ENCODE measurements at regions not wholly inside any gene's neighbourhood (a gene's known extent, or its start where the extent isn't known, plus 50 kb on each side); places are given as distances from the start of the nearest gene placed in this dataset.

- intact Hi-C loops (cut with DNase I), result no loop called here
- no peaks in the 10 kb centered on the region for H3K27me3 ChIP-seq (ENCODE audit: control insufficient read depth, insufficient read depth)
- H3K4me3 ChIP-seq (ENCODE audit: low read length), result no peak overlapping the region
- DNase-seq, result no peak
- no peaks in the 10 kb centered on the region for H3K9me3 ChIP-seq (ENCODE audit: control insufficient read depth, low read length)
- ATAC-seq, result no peak
- no peaks in the 10 kb centered on the region for H3K4me1 ChIP-seq (ENCODE audit: control insufficient read depth, insufficient read depth, low read length)
- WGBS, result 63% methylated on average over 4 of the region's 4 CpGs
- no peak overlapping the region for H3K27ac ChIP-seq (ENCODE audit: low read length)
Measured at GRCh38 chr9:16986556-16986955, 116.1 kb upstream of the BNC2 start.

- DNase-seq (peak; percentile 63 to 77 (median 67)), ATAC-seq (peak; percentile 96 to 97)
- Histone ChIP-seq H3K9me3 (ENCODE audit: control insufficient read depth, low read length) (no peaks in the 10 kb centered on the region), H3K27ac (ENCODE audit: low read length) (no peak overlapping the region), H3K4me3 (ENCODE audit: low read length) (no peak overlapping the region), H3K4me1 (ENCODE audit: control insufficient read depth, insufficient read depth, low read length) (no peaks in the 10 kb centered on the region), H3K27me3 (ENCODE audit: control insufficient read depth, insufficient read depth) (no peaks in the 10 kb centered on the region)
- intact Hi-C loops (cut with DNase I), result no loop called here
- WGBS, result 60% methylated on average over 12 of the region's 12 CpGs
Measured at GRCh38 chr9:16985559-16986348, 115.3 kb upstream of the BNC2 start.

- intact Hi-C loops (cut with DNase I), result no loop called here
- 93% methylated on average over 11 of the region's 11 CpGs for WGBS
Measured at GRCh38 chr9:16982780-16983310, 112.4 kb upstream of the BNC2 start.

GRCh38 chr9:16976427-16976826, 106.0 kb upstream of the BNC2 start:
- no peaks in the 10 kb centered on the region for H3K9me3 ChIP-seq (ENCODE audit: control insufficient read depth, low read length)
- H3K27ac ChIP-seq (ENCODE audit: low read length), result no peak overlapping the region
- 67% methylated on average over 4 of the region's 4 CpGs for WGBS
- intact Hi-C loops (cut with DNase I), result no loop called here
- no peaks in the 10 kb centered on the region for H3K27me3 ChIP-seq (ENCODE audit: control insufficient read depth, insufficient read depth)
- no peak for DNase-seq
- no peak overlapping the region for H3K4me3 ChIP-seq (ENCODE audit: low read length)
- no peaks in the 10 kb centered on the region for H3K4me1 ChIP-seq (ENCODE audit: control insufficient read depth, insufficient read depth, low read length)
- no peak for ATAC-seq

More at GRCh38 chr9:16982780-16983310, 112.4 kb upstream of the BNC2 start:
- Histone ChIP-seq H3K4me1 (ENCODE audit: control insufficient read depth, insufficient read depth, low read length) (no peaks in the 10 kb centered on the region), H3K9me3 (ENCODE audit: control insufficient read depth, low read length) (no peaks in the 10 kb centered on the region), H3K27me3 (ENCODE audit: control insufficient read depth, insufficient read depth) (no peaks in the 10 kb centered on the region), H3K27ac (ENCODE audit: low read length) (no peak overlapping the region), H3K4me3 (ENCODE audit: low read length) (no peak overlapping the region)
- ATAC-seq, result no peak
- no peak for DNase-seq

GRCh38 chr9:16974436-16974835, 104.0 kb upstream of the BNC2 start:
- ATAC-seq (no peak), DNase-seq (no peak)
- H3K27me3 ChIP-seq (ENCODE audit: control insufficient read depth, insufficient read depth), result no peaks in the 10 kb centered on the region
- intact Hi-C loops (cut with DNase I), result no loop called here
- no peak overlapping the region for H3K4me3 ChIP-seq (ENCODE audit: low read length)
- H3K4me1 ChIP-seq (ENCODE audit: control insufficient read depth, insufficient read depth, low read length), result no peaks in the 10 kb centered on the region
- H3K9me3 ChIP-seq (ENCODE audit: control insufficient read depth, low read length), result no peaks in the 10 kb centered on the region
- WGBS, result 78% methylated on average over 5 of the region's 5 CpGs
- no peak overlapping the region for H3K27ac ChIP-seq (ENCODE audit: low read length)

GRCh38 chr9:16970321-16970720, 99.9 kb upstream of the BNC2 start:
- H3K27me3 ChIP-seq (ENCODE audit: control insufficient read depth, insufficient read depth), result no peaks in the 10 kb centered on the region
- no peaks in the 10 kb centered on the region for H3K9me3 ChIP-seq (ENCODE audit: control insufficient read depth, low read length)
- ATAC-seq (no peak), DNase-seq (no peak)
- 85% methylated on average over 3 of the region's 3 CpGs for WGBS
- no peak overlapping the region for H3K4me3 ChIP-seq (ENCODE audit: low read length)
- intact Hi-C loops (cut with DNase I), result no loop called here
- H3K27ac ChIP-seq (ENCODE audit: low read length), result no peak overlapping the region
- no peaks in the 10 kb centered on the region for H3K4me1 ChIP-seq (ENCODE audit: control insufficient read depth, insufficient read depth, low read length)

- DNase-seq, result no peak
- no peaks in the 10 kb centered on the region for H3K4me1 ChIP-seq (ENCODE audit: control insufficient read depth, insufficient read depth, low read length)
- peaks cover 2% of the 10 kb centered on the region for H3K9me3 ChIP-seq (ENCODE audit: control insufficient read depth, low read length)
- no peak for ATAC-seq
- H3K27ac ChIP-seq (ENCODE audit: low read length), result no peak overlapping the region
- WGBS, result 92% methylated on average over 10 of the region's 10 CpGs
- H3K27me3 ChIP-seq (ENCODE audit: control insufficient read depth, insufficient read depth), result no peaks in the 10 kb centered on the region
- no peak overlapping the region for H3K4me3 ChIP-seq (ENCODE audit: low read length)
- intact Hi-C loops (cut with DNase I), result no loop called here
Measured at GRCh38 chr9:16964228-16964627, 93.8 kb upstream of the BNC2 start.

- Histone ChIP-seq H3K27me3 (ENCODE audit: control insufficient read depth, insufficient read depth) (no peaks in the 10 kb centered on the region), H3K4me3 (ENCODE audit: low read length) (no peak overlapping the region), H3K4me1 (ENCODE audit: control insufficient read depth, insufficient read depth, low read length) (no peaks in the 10 kb centered on the region), H3K9me3 (ENCODE audit: control insufficient read depth, low read length) (peaks cover 2% of the 10 kb centered on the region), H3K27ac (ENCODE audit: low read length) (no peak overlapping the region)
- DNase-seq (no peak), ATAC-seq (no peak)
- intact Hi-C loops (cut with DNase I), result no loop called here
- WGBS, result 85% methylated on average over 2 of the region's 2 CpGs
Measured at GRCh38 chr9:16960084-16960483, 89.6 kb upstream of the BNC2 start.

- H3K9me3 ChIP-seq (ENCODE audit: control insufficient read depth, low read length), result peaks cover 2% of the 10 kb centered on the region
- H3K27me3 ChIP-seq (ENCODE audit: control insufficient read depth, insufficient read depth), result no peaks in the 10 kb centered on the region
- ATAC-seq, result no peak
- DNase-seq, result no peak
- intact Hi-C loops (cut with DNase I), result no loop called here
- H3K4me3 ChIP-seq (ENCODE audit: low read length), result no peak overlapping the region
- H3K27ac ChIP-seq (ENCODE audit: low read length), result no peak overlapping the region
- H3K4me1 ChIP-seq (ENCODE audit: control insufficient read depth, insufficient read depth, low read length), result no peaks in the 10 kb centered on the region
Measured at GRCh38 chr9:16959391-16959790, 88.9 kb upstream of the BNC2 start.

GRCh38 chr9:16954040-16954439, 83.6 kb upstream of the BNC2 start:
- Histone ChIP-seq H3K4me3 (ENCODE audit: low read length) (no peak overlapping the region), H3K27ac (ENCODE audit: low read length) (no peak overlapping the region), H3K4me1 (ENCODE audit: control insufficient read depth, insufficient read depth, low read length) (no peaks in the 10 kb centered on the region), H3K27me3 (ENCODE audit: control insufficient read depth, insufficient read depth) (no peaks in the 10 kb centered on the region), H3K9me3 (ENCODE audit: control insufficient read depth, low read length) (no peaks in the 10 kb centered on the region)
- ATAC-seq, result no peak
- WGBS, result 85% methylated on average over 2 of the region's 2 CpGs
- intact Hi-C loops (cut with DNase I), result no loop called here
- DNase-seq, result no peak

- ATAC-seq (no peak), DNase-seq (no peak)
- no peak overlapping the region for H3K27ac ChIP-seq (ENCODE audit: low read length)
- no peaks in the 10 kb centered on the region for H3K9me3 ChIP-seq (ENCODE audit: control insufficient read depth, low read length)
- H3K4me3 ChIP-seq (ENCODE audit: low read length), result no peak overlapping the region
- H3K27me3 ChIP-seq (ENCODE audit: control insufficient read depth, insufficient read depth), result no peaks in the 10 kb centered on the region
- no peaks in the 10 kb centered on the region for H3K4me1 ChIP-seq (ENCODE audit: control insufficient read depth, insufficient read depth, low read length)
- intact Hi-C loops (cut with DNase I), result no loop called here
- WGBS, result 80% methylated on average over 2 of the region's 2 CpGs
Measured at GRCh38 chr9:16951502-16951901, 81.0 kb upstream of the BNC2 start.

- Histone ChIP-seq H3K4me3 (ENCODE audit: low read length) (no peak overlapping the region), H3K27me3 (ENCODE audit: control insufficient read depth, insufficient read depth) (no peaks in the 10 kb centered on the region), H3K4me1 (ENCODE audit: control insufficient read depth, insufficient read depth, low read length) (no peaks in the 10 kb centered on the region), H3K27ac (ENCODE audit: low read length) (no peak overlapping the region), H3K9me3 (ENCODE audit: control insufficient read depth, low read length) (no peaks in the 10 kb centered on the region)
- DNase-seq (no peak), ATAC-seq (no peak)
- 61% methylated on average over 4 of the region's 4 CpGs for WGBS
- intact Hi-C loops (cut with DNase I), result no loop called here
Measured at GRCh38 chr9:16950051-16950450, 79.6 kb upstream of the BNC2 start.

Measured in right cardiac atrium (tissue), 5 donors.